ENCODE measurements at regions not wholly inside any gene's neighbourhood (a gene's known extent, or its start where the extent isn't known, plus 50 kb on each side); places are given as distances from the start of the nearest gene placed in this dataset.
"Not testable (repeated sequence)": the region's sequence is repeated elsewhere in the genome, so short reads cannot be mapped to it uniquely, and the experiment has no call there.

DNA sequence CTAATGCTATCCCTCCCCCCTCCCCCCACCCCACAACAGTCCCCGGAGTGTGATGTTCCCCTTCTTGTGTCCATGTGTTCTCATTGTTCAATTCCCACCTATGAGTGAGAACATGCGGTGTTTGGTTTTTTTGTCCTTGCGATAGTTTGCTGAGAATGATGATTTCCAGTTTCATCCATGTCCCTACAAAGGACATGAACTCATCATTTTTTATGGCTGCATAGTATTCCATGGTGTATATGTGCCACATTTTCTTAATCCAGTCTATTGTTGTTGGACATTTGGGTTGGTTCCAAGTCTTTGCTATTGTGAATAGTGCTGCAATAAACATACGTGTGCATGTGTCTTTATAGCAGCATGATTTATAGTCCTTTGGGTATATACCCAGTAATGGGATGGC, 133.7 kb upstream of the ANK3 start:
- not testable (repeated sequence) for TF ChIP-seq CTCF (IDR thresholded peaks at IDR 0.05; ENCODE audit: low read depth, low read length); EZH2phosphoT487 (IDR thresholded peaks at IDR 0.05; ENCODE audit: low read depth)
